Heart left ventricle (tissue), 13 donors: ENCODE measurements at regions not wholly inside any gene's neighbourhood (a gene's known extent, or its start where the extent isn't known, plus 50 kb on each side); places are given as distances from the start of the nearest gene placed in this dataset.

Source experiments
- POLR2A ChIP-seq, 2 donors: fragments of 450-650 bp; IDR thresholded peaks; one replicate each; pipeline ENCODE4 v1.6.1; 2017; ENCODE audit warnings: antibody characterized with exemption in 2 of 2, mild to moderate bottlenecking in 2 of 2, moderate library complexity in 2 of 2
- TF ChIP-seq, protein P1 (sequence below), 12 donors: fragments of 200-600 bp; sonication (generic) in 4 of 12; IDR thresholded peaks; one replicate each; pipeline versions ENCODE4 v1.5.0 to v1.8.0; 2018 to 2022; ENCODE audit warnings: antibody characterized with exemption in 12 of 12, mild to moderate bottlenecking in 5 of 12
- donor health status: ischemic (EF 13 %, LVEDD 7.1; RV severe dilation, severe dysfunction).
- donor health status: DM: no; HTN: yes; CAD: no.
- donor health status: DM: no; HTN: no; CAD: no.
- donor health status: ischemic (EF 25% LVEDD 6.9; RV normal size, moderate dysfunction).
- donor health status: ischemic (EF 25% LVEDD 5.7; RV mildly dilated, moderate dysfunction).
- donor health status: ischemic (EF 35%, LVEDD 5.7; RV mildly dilated, moderate dysfunction).
- donor health status: nonischemic (EF 11% LVEDD 7.7; RV severe dilation, severe dysfunction).
- donor health status: DM: yes; HTN: yes; CAD: no.
- donor health status: PGD.
- donor health status: ischemic (EF 29% LVEDD 5.4; RV normal size, mild dysfunction).
- donor health status: nonischemic (EF 23%, LVEDD 6.1; RV moderate dilation, normal function).

DNA sequence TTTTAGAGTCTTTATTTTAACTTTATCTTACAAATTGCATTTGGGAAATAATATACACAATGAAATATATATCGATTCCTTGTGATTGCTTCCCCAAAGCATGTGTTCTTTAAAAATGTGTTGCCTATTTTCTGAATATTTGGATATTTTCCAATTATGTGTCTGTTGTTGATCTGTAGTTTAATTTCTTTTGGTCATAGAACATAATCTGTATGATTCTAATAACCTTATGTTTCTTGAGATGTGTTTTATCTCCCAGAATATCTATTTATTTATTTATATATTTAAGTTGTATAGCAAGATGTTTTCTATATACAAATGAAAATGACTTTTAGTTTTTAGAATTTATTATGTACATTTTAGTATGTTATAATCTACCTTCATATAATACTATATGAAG is 710.8 kb upstream of the PCDH20 start:
- TF ChIP-seq, protein P1, sequence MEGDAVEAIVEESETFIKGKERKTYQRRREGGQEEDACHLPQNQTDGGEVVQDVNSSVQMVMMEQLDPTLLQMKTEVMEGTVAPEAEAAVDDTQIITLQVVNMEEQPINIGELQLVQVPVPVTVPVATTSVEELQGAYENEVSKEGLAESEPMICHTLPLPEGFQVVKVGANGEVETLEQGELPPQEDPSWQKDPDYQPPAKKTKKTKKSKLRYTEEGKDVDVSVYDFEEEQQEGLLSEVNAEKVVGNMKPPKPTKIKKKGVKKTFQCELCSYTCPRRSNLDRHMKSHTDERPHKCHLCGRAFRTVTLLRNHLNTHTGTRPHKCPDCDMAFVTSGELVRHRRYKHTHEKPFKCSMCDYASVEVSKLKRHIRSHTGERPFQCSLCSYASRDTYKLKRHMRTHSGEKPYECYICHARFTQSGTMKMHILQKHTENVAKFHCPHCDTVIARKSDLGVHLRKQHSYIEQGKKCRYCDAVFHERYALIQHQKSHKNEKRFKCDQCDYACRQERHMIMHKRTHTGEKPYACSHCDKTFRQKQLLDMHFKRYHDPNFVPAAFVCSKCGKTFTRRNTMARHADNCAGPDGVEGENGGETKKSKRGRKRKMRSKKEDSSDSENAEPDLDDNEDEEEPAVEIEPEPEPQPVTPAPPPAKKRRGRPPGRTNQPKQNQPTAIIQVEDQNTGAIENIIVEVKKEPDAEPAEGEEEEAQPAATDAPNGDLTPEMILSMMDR (IDR thresholded peaks at IDR 0.05) = no peak
- TF ChIP-seq POLR2A (IDR thresholded peaks at IDR 0.05) = no peak
